ENCODE measurements at regions not wholly inside any gene's neighbourhood (a gene's known extent, or its start where the extent isn't known, plus 50 kb on each side); places are given as distances from the start of the nearest gene placed in this dataset.

- H3K4me3 ChIP-seq (ENCODE audit: low read depth, low read length), result no peak overlapping the region
- TF ChIP-seq CTCF (IDR thresholded peaks at IDR 0.05; ENCODE audit: borderline replicate concordance, insufficient read depth, low read depth, low read length), result no peak
These were observed 56.2 kb upstream of the ETAA1 start for GRCh38 chr2:67341012-67341318.

- TF ChIP-seq CTCF (IDR thresholded peaks at IDR 0.05; ENCODE audit: borderline replicate concordance, insufficient read depth, low read depth, low read length), result no peak
- no peak overlapping the region for H3K4me3 ChIP-seq (ENCODE audit: low read depth, low read length)
These were observed 55.8 kb upstream of the ETAA1 start for GRCh38 chr2:67341336-67341735.

GRCh38 chr2:67342394-67342793 lies 54.7 kb upstream of the ETAA1 start:
- no peak for TF ChIP-seq CTCF (IDR thresholded peaks at IDR 0.05; ENCODE audit: borderline replicate concordance, insufficient read depth, low read depth, low read length)

DNA sequence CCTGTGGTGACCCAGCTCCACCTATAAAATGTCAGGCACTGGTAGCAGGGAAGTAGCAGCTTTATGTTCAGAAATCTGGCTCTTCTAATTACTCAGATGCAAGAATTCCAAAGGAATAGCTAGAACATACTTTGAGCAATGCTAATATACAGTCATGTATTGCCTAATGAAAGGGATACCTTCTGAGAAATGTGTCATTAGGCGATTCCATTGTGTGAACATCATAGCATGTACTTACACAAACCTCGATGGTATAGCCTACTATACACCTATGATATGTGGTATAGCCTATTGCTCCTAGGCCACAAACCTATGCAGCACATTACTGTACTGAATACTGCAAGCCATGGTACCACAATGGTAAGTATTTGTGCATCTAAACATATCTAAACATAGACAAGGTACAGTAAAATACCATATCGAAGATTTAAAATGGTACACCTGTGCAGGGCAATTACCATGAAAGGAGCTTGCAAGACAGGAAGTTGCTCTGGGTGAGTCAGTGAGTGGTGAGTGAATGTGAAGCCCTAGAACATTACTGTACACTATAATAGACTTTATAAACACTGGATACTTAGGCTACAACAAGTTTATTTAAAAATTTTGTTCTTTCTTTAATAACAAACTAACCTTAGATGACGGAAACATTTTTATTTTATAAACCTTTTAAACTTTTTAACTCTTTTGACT lies 50.3 kb upstream of the ETAA1 start:
- H3K4me3 ChIP-seq (ENCODE audit: low read depth, low read length), result no peak overlapping the region
- TF ChIP-seq CTCF (IDR thresholded peaks at IDR 0.05; ENCODE audit: borderline replicate concordance, insufficient read depth, low read depth, low read length), result no peak

More at GRCh38 chr2:67342394-67342793, 54.7 kb upstream of the ETAA1 start:
- H3K4me3 ChIP-seq (ENCODE audit: low read depth, low read length), result no peak overlapping the region
